GM18868 (cell line): ENCODE measurements at regions not wholly inside any gene's neighbourhood (a gene's known extent, or its start where the extent isn't known, plus 50 kb on each side); places are given as distances from the start of the nearest gene placed in this dataset.

ENCODE experiments used
- ATAC-seq: cut with Tn5 transposase; IDR thresholded peaks from one replicate; pipeline ENCODE4 v1.9.1; 2021; ENCODE audit warnings: mild to moderate bottlenecking, moderate library complexity; ENCODE audit not compliant: unreplicated experiment

DNA sequence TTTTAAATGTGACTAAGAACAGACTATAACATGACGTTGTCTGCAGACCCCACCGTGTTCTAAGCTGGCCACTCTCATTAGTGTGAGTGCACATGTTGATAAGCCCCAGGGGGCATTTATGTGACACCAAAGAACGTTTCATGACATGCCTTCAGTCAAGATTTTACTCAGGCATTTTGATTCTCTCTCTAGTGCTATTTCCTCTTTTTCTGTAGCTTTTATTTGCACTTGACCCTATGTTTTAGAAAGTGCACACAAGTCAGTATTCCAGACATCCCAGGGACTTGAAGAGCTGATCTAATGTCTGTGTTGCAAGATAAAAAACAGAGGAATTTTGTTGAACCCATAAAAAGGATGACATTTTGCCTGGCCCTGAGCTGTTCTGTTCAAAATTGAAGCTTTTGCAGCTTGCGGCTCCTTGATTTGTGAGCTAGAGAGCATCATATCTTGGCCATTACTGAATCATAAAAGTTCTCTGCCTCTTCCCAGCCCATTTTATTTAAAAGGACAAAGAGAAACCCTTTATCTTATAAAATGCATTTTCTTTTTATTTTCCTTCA is 80.9 kb upstream of the TYRP1 start:
- no peak for ATAC-seq

DNA sequence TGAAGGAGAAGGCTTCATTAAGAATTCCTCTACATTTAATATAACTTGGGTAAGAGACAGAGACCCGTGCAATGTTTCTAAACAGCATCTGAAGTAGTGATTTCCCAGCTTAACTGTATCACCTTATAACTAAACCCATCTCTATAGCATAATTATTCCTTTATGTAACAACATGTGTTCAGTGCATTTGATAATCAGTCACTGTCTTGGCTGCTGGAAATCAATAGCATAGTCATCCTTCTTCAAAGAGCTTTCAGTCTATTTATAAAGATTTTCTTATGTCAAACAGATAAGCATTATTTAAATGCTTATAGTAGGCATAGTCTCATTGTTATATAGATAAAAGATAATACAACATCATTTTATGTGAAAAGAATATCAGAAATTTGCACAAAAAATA is 80.1 kb upstream of the TYRP1 start:
- no peak for ATAC-seq

DNA sequence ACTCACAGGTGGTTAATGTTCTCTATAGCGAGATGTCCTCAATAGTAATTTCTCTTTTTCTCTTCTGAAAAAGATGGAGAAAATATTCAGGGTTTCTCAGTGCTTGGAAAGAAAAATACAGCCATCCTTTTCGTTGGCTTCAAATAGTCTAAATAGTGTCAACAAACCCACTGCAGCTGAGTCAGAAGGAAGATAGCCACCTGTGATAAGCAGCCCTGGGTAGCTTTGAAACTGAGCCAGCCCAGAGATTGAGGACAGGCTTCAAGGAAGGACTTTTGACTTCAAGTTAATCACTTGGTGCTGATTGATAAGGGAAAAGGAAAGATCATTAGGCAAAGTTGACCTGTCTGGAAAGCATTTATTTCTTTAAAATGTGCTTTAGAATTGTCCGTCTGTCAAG is 78.7 kb upstream of the TYRP1 start:
- no peak for ATAC-seq

DNA sequence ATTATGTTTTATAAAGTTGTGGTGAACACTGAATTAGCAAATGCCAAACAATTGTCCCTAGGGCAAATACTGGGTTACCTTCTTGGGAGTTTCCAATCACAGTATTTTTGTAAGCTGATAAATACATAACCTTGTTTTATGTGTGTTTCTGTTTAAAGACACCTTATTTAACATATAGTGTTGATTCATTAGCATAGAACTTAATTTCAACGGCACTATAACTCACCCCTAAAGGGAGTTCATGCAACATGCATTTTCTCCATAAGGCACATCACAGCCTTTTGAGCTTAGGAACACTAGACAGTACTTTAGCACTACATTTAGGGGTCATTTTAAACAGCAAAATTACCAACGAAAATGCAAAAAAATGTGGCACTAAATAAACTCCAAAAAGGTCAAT is 74.2 kb upstream of the TYRP1 start:
- ATAC-seq = no peak

DNA sequence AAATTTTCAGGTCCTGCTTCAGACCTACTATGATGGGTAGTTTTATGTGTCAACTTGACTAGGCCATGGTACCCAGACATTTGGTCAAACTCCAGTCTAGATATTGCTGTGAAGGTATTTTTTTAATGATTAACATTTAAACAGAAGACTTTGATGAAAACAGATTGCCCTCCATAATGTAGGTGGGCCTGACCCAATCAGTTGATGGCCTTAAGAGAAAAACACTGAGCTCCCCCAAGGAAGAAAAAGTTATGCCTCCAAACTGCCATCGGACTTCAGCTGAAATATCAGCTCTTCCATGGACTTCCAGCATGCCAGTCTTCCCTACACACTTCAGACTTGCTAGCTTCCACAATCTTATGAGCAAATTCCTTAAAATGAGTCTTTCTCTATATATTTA is 67.3 kb upstream of the TYRP1 start:
- no peak for ATAC-seq

DNA sequence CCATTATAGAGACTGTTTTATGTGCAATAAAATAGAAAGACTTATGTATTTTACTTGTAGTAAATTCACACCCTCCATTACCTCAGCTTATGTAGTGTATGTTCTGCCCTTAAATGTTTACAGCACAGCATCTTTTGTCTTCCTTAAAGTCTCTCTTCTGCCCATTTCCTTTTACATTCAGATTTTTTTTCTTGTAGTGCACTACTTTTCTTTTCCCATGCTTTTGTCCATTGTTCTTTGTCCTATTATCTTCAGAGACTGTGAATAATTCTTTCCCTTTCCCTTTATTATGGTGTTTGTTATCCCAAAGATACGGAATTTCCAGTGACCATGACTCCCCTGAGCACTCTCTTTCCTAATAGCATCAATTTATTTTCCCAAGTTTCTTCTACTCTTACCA is 66.1 kb upstream of the TYRP1 start:
- ATAC-seq = no peak

DNA sequence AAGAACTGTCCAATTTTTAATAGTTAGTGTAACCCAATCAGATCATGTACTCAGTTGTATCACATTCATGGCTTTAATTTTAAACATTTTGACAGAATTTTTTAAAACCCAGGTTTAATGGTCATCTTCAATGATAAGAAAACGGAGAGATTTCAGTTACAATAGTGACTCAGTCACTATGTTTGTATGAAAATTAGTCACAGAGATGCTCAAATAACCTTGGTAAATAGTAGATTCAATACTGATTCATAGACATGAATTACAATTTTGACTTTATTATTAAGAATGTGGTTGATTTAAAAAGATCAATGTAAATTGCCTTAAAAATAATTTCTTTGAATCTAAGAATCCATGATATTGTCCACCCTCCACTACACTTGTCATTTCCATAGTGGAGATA is 64.6 kb upstream of the TYRP1 start:
- no peak for ATAC-seq

DNA sequence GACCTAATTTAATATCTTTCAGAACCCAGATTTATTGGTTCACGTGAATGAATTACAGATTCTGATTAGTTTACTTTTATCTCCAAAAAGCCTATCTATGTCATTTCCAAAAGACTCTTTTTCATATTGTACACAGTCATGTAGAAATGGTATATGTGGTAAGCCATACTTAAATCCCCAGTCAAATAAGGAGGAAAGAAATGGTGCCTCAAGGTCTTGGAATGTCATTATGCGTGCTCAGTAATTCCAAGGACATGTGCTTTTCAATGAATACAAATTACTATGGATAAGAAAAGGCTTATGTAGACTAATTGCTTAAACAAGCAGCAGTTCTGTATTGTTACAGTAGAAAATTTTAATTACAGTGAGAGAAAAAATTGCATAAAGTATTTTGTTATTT is 64.1 kb upstream of the TYRP1 start:
- no peak for ATAC-seq

DNA sequence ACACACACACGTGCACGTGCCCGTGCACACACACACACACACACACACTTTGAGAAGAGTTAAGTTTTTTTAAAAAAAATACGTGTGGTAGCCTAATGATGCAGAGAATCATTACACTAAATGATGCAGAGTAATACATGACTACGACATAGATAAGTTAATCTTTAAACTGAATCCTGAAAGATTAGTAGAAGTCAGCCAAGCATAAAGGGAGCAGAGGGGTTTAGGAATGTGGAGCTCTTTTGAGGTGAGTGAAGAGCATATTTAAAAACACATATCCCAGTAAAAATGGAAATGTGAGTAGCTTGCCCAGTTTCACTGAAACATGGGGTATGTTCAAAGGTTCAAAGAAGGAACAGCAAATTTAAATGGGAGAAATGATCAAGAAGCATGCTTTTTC is 61.3 kb upstream of the TYRP1 start:
- ATAC-seq = no peak

DNA sequence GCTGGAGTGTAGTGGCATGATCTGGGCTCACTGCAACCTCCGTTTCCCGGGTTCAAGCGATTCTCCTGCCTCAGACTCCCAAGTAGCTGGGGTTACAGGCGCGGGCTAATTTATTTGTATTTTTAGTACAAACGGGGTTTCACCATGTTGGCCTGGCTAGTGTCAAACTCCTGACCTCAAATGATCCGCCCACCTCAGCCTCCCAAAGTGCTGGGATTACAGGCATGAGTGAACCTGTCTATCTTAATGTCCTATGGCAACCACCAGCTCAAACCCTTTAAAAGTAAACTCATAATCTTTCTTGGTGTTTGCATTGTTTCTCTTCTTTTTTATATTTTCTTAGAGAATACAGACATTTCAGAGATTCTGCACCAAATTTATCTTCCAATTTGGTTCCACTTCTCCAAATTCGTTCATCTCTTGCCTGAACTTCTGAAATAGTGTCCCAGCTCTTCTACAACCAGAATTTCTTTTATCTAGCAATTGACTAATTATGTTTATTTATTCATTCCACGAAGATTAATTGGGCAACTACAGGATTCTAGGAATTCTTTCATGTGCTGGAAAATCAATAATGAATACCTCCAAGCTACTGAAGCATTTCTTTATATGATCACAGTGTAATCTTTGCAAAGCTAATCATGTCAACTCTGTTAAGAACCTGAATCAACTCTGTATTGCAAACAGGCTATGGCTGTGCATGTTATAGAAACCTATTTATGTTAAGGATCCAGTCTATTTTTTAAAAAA is 60.0 kb upstream of the TYRP1 start:
- no peak for ATAC-seq

DNA sequence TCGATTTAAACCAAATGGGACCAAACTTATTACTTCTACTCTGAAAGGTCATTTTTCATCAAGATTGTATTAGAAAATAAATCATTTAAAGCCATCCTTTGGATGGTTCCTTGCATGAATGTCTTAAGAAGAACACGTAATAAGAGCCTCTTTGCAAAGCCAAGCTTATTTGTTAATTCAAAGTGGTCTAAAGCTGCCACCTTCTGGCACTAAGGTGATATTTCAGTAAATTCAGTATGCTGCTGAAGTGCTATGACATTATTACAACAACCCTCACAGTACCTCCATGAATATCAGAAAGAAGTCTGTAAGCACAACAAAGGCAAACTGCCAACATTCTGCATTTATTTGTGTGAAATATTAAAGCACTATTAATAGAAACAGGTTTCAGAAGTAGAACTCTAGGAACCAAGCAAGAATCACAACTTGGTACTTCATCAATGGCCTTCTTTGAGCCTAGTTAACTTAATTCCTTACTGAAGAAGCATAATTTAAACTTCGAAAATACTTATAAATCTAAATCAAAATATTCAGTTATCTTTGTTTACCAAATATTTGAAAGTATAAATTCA is 53.1 kb upstream of the TYRP1 start:
- ATAC-seq = peak; percentile 89

DNA sequence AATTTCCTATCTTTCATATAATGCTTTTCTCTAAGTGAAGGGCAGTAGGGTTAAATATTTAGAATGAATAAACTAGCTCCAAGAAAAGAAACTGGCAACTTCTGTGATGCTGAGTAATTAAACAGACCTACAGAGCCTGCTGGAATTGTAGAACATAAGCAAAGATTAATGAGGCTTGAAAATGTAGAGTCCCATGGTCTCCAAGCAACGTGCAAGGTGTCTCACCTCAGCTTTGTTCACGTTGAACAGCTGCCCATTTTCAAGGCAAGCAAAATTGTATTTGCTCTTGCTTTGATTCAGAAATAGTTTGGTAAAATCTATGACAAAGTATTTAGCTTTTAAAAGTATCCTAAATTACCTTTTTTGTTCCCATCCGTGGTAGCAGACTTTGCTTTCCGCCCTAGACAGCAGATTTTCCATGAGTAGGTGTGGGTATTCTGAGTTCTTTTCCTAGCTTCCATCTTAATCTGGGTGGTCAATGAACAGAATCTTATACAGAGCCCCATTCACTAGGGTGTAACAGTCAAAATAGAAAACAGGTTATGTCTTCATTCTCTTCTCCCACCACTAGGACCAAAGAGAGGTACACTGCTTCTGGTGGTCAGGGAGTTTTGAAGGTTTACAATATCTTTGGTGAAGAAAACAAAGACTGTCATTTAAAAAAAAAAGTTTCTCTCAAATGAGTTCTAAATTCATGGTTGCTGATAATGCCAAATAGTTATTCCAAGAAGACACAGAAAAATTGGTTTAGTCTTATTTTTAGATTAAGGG is 52.1 kb upstream of the TYRP1 start:
- ATAC-seq = no peak
